Body of pancreas (tissue), 4 donors: ENCODE measurements at regions not wholly inside any gene's neighbourhood (a gene's known extent, or its start where the extent isn't known, plus 50 kb on each side); places are given as distances from the start of the nearest gene placed in this dataset.

ENCODE experiments used
- ATAC-seq: fragments of 150-250 bp; one replicate; pipeline ENCODE4 v1.9.1; 2016
- DNase-seq, 4 donors: peaks; one replicate each; pipeline ENCODE4 v3.0.0-alpha.2; 2019
- H3K27ac ChIP-seq, 4 donors: fragments of 200-600 bp; sonication (generic); 1 replicate in 3 of 4; 2 replicates in 1 of 4; pipeline versions ENCODE4 v1.5.1 to v1.6.1; 2016 to 2019; ENCODE audit warnings: mild to moderate bottlenecking in 1 of 4, mixed read lengths in 1 of 4, moderate library complexity in 1 of 4
- H3K27me3 ChIP-seq, 2 donors: fragments of 200-600 bp; sonication (generic); one replicate each; pipeline ENCODE4 v1.6.0; 2016; ENCODE audit warnings: mild to moderate bottlenecking in 1 of 2
- H3K36me3 ChIP-seq, 2 donors: fragments of 200-600 bp; sonication (generic); replicated peaks in 1 of 2; 2 replicates each; pipeline ENCODE4 v1.5.1; 2016; ENCODE audit warnings: low read depth in 2 of 2; ENCODE audit not compliant: insufficient read depth in 1 of 2
- H3K4me1 ChIP-seq: fragments of 200-600 bp; sonication (generic); one replicate; pipeline ENCODE4 v1.6.0; 2016
- H3K4me3 ChIP-seq, 2 donors: fragments of 200-600 bp; sonication (generic); 1 replicate in 1 of 2; 2 replicates in 1 of 2; pipeline ENCODE4 v1.5.1; 2016 to 2019
- H3K9me3 ChIP-seq, 3 donors: fragments of 200-600 bp; sonication (generic); 1 replicate in 2 of 3; 2 replicates in 1 of 3; pipeline ENCODE4 v1.5.1; 2016
- POLR2A ChIP-seq, 3 donors: fragments of 450-650 bp; IDR thresholded peaks; one replicate each; pipeline ENCODE4 v1.6.1; 2016; ENCODE audit warnings: antibody characterized with exemption in 3 of 3, mild to moderate bottlenecking in 2 of 3
- WGBS, 2 donors: methylation state at CpG; one replicate each; pipeline ENCODE4 v1.1.5; 2017; 5-methylcytosine and 5-hydroxymethylcytosine counted together
- intact Hi-C: fragments of 100-400 bp; cut with DNase I; formaldehyde crosslinking; loops from one replicate; pipeline ENCODE4 v1.15.1; 2023
- TF ChIP-seq, protein P1 (sequence below), 7 experiments: fragments of 450-650 bp in 4 of 7; fragments of 200-600 bp in 3 of 7; sonication (generic) in 3 of 7; IDR thresholded peaks; one replicate each; pipeline ENCODE4 v1.5.1; 2016 to 2019; ENCODE audit warnings: antibody characterized with exemption in 7 of 7

- intact Hi-C loops = no loop called here
- no peaks in the 10 kb centered on the region for H3K27me3 ChIP-seq
- no peak overlapping the region for H3K27ac ChIP-seq
- 56 to 89% methylated on average over 3 of the region's 3 CpGs for WGBS, 2 donors
- no peaks in the 10 kb centered on the region for H3K9me3 ChIP-seq
- no peaks in the 10 kb centered on the region for H3K4me1 ChIP-seq
- DNase-seq = no peak
- H3K36me3 ChIP-seq = no peaks in the 10 kb centered on the region
- ATAC-seq = no peak
- no peak overlapping the region for H3K4me3 ChIP-seq
- TF ChIP-seq POLR2A (IDR thresholded peaks at IDR 0.05) = no peak
- TF ChIP-seq, protein P1, sequence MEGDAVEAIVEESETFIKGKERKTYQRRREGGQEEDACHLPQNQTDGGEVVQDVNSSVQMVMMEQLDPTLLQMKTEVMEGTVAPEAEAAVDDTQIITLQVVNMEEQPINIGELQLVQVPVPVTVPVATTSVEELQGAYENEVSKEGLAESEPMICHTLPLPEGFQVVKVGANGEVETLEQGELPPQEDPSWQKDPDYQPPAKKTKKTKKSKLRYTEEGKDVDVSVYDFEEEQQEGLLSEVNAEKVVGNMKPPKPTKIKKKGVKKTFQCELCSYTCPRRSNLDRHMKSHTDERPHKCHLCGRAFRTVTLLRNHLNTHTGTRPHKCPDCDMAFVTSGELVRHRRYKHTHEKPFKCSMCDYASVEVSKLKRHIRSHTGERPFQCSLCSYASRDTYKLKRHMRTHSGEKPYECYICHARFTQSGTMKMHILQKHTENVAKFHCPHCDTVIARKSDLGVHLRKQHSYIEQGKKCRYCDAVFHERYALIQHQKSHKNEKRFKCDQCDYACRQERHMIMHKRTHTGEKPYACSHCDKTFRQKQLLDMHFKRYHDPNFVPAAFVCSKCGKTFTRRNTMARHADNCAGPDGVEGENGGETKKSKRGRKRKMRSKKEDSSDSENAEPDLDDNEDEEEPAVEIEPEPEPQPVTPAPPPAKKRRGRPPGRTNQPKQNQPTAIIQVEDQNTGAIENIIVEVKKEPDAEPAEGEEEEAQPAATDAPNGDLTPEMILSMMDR (IDR thresholded peaks at IDR 0.05) = no peak
Measured at GRCh38 chr20:60221593-60221992, 263.4 kb downstream of the CDH26 start.

- no peak overlapping the region for H3K27ac ChIP-seq
- WGBS, 2 donors = 13 to 69% methylated on average over 2 of the region's 2 CpGs
- intact Hi-C loops = no loop called here
- ATAC-seq (no peak), DNase-seq (no peak)
- no peaks in the 10 kb centered on the region for H3K9me3 ChIP-seq
- TF ChIP-seq, protein P1 (IDR thresholded peaks at IDR 0.05) = no peak
- H3K27me3 ChIP-seq = no peaks in the 10 kb centered on the region
- H3K36me3 ChIP-seq = no peaks in the 10 kb centered on the region
- H3K4me1 ChIP-seq = no peaks in the 10 kb centered on the region
- H3K4me3 ChIP-seq = no peak overlapping the region
Measured at GRCh38 chr20:60222497-60222896, 264.3 kb downstream of the CDH26 start.

DNA sequence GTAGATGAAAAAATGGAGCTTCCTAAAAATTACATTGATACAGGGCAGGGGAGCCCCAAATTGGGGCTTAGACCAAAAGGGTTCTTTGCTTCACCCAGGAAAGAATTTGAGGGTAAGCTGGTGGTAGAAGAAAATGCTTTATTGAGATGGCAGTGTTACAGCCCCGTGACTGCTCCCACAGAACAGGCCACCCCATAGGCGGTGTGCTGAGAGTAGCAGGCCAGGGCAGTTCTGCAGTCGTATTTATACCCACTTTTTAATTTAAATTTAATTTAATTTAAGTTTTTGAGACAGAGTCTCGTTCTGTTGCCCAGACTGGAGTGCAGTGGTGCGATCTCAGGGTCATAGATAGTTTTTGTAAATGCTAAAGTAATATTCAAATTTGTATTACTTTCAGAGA is 265.0 kb downstream of the CDH26 start:
- 65 to 72% methylated on average over 5 of the region's 5 CpGs for WGBS, 2 donors
- ATAC-seq (no peak), DNase-seq (no peak)
- H3K27me3 ChIP-seq = no peaks in the 10 kb centered on the region
- no peak overlapping the region for H3K4me3 ChIP-seq
- no peak overlapping the region for H3K27ac ChIP-seq
- TF ChIP-seq, protein P1 (IDR thresholded peaks at IDR 0.05) = no peak
- no peak for TF ChIP-seq POLR2A (IDR thresholded peaks at IDR 0.05)
- no peaks in the 10 kb centered on the region for H3K36me3 ChIP-seq
- no peaks in the 10 kb centered on the region for H3K9me3 ChIP-seq
- H3K4me1 ChIP-seq = no peaks in the 10 kb centered on the region
- intact Hi-C loops = no loop called here

DNA sequence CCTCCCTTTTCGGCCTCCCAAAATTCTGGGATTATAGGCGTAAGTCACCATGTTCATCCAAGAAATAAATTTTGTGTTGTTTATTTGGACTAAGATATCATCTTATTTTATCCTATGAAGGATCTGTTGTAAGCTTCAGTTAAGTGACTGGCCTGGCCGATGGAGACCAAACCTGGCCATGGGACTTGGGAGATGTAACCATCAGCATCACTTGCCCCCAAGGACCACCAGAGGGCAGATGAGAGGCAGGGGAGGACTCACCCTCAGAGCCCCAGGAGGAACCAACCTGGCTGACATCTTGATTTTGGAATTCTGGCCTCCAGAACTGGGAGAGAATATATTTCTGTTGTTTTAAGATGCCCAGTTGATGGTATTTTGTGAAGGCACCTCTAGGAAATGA is 266.7 kb downstream of the CDH26 start:
- intact Hi-C loops = no loop called here
- Histone ChIP-seq H3K9me3 (no peaks in the 10 kb centered on the region), H3K4me3 (no peak overlapping the region), H3K27ac (no peak overlapping the region), H3K4me1 (no peaks in the 10 kb centered on the region), H3K27me3 (no peaks in the 10 kb centered on the region), H3K36me3 (no peaks in the 10 kb centered on the region)
- 85 to 88% methylated on average over 3 of the region's 3 CpGs for WGBS, 2 donors
- TF ChIP-seq, protein P1 (IDR thresholded peaks at IDR 0.05) = no peak
- no peak for TF ChIP-seq POLR2A (IDR thresholded peaks at IDR 0.05)
- ATAC-seq = no peak
- no peak for DNase-seq

DNA sequence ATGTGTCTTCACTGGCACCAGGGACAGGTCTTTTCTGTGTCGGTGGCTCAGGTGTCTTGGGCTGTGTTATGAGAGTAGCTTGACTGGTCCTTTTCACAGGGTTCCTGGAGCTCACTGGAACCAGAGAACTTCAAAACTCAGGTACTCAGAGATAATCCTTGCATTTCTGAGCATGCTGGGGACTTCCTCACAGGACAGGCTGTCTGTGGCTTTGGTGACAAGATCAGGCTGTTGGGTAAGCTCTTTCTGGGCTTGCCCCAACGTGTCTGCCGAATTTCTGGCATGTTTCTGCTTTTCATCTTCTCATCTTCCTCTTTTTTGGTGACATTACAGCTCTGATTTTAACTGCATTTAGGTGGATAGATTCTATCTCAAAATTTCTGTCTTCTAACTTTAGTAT is 270.0 kb downstream of the CDH26 start:
- no peak overlapping the region for H3K27ac ChIP-seq
- H3K4me3 ChIP-seq = no peak overlapping the region
- intact Hi-C loops = no loop called here
- H3K36me3 ChIP-seq = no peaks in the 10 kb centered on the region
- no peak for ATAC-seq
- peaks cover 0 to 3% of the 10 kb centered on the region in 2 donors for H3K27me3 ChIP-seq
- TF ChIP-seq, protein P1 (IDR thresholded peaks at IDR 0.05) = no peak
- no peak for TF ChIP-seq POLR2A (IDR thresholded peaks at IDR 0.05)
- peak in 1 of 4 donors; percentile 7 for DNase-seq
- no peaks in the 10 kb centered on the region for H3K9me3 ChIP-seq
- H3K4me1 ChIP-seq = no peaks in the 10 kb centered on the region
- 58 to 66% methylated on average over 3 of the region's 3 CpGs for WGBS, 2 donors
